ENCODE measurements at regions not wholly inside any gene's neighbourhood (a gene's known extent, or its start where the extent isn't known, plus 50 kb on each side); places are given as distances from the start of the nearest gene placed in this dataset.

GRCh38 chr20:39473536-39473935 is 511.4 kb downstream of the DHX35 start:
- H3K27me3 ChIP-seq (ENCODE audit: insufficient read depth, poor library complexity, severe bottlenecking), result no peaks in the 10 kb centered on the region
- H3K4me3 ChIP-seq (replicated peaks; ENCODE audit: insufficient read depth, low read length), result no peak overlapping the region
- DNase-seq (ENCODE audit: low read depth in 1 of 2, low spot score in 1 of 2), result no peak
- H3K27ac ChIP-seq (replicated peaks), result no peak overlapping the region
- TF ChIP-seq POLR2AphosphoS5 (IDR thresholded peaks at IDR 0.05; ENCODE audit: low read depth), result no peak
- no peak for TF ChIP-seq CTCF (IDR thresholded peaks at IDR 0.05; ENCODE audit: insufficient read depth, low read length)
- no peak for TF ChIP-seq SPI1 (IDR thresholded peaks at IDR 0.05; ENCODE audit: borderline replicate concordance, low read depth)
- no peak for TF ChIP-seq REST (IDR thresholded peaks at IDR 0.05; ENCODE audit: insufficient replicate concordance, low read depth)
- TF ChIP-seq GABPA (IDR thresholded peaks at IDR 0.05; ENCODE audit: low read depth), result no peak

GRCh38 chr20:39468703-39469102 is 506.6 kb downstream of the DHX35 start:
- TF ChIP-seq CTCF (IDR thresholded peaks at IDR 0.05; ENCODE audit: insufficient read depth, low read length) (no peak), REST (IDR thresholded peaks at IDR 0.05; ENCODE audit: insufficient replicate concordance, low read depth) (no peak)
- no peak overlapping the region for H3K27ac ChIP-seq (replicated peaks)
- no peaks in the 10 kb centered on the region for H3K27me3 ChIP-seq (ENCODE audit: insufficient read depth, poor library complexity, severe bottlenecking)
- DNase-seq (ENCODE audit: low read depth in 1 of 2, low spot score in 1 of 2), result no peak
- no peak overlapping the region for H3K4me3 ChIP-seq (replicated peaks; ENCODE audit: insufficient read depth, low read length)

- DNase-seq (ENCODE audit: low read depth in 1 of 2, low spot score in 1 of 2), result no peak
- Histone ChIP-seq H3K27me3 (ENCODE audit: insufficient read depth, poor library complexity, severe bottlenecking) (no peaks in the 10 kb centered on the region), H3K27ac (replicated peaks) (no peak overlapping the region), H3K4me3 (replicated peaks; ENCODE audit: insufficient read depth, low read length) (no peak overlapping the region)
- TF ChIP-seq REST (IDR thresholded peaks at IDR 0.05; ENCODE audit: insufficient replicate concordance, low read depth) (no peak), POLR2AphosphoS5 (IDR thresholded peaks at IDR 0.05; ENCODE audit: low read depth) (no peak), GABPA (IDR thresholded peaks at IDR 0.05; ENCODE audit: low read depth) (no peak), CTCF (IDR thresholded peaks at IDR 0.05; ENCODE audit: insufficient read depth, low read length) (no peak), SPI1 (IDR thresholded peaks at IDR 0.05; ENCODE audit: borderline replicate concordance, low read depth) (no peak)
Observed at GRCh38 chr20:39464238-39464637, 502.1 kb downstream of the DHX35 start.
